Naive B cell (primary cell): ENCODE measurements at regions not wholly inside any gene's neighbourhood (a gene's known extent, or its start where the extent isn't known, plus 50 kb on each side); places are given as distances from the start of the nearest gene placed in this dataset.

Source experiments
- ATAC-seq, 2 donors: fragments of 150-1000 bp; cut with Tn5 transposase; 2 replicates each; pipeline ENCODE4 v1.10.0; 2021; ENCODE audit warnings: low read depth in 2 of 2, mild to moderate bottlenecking in 2 of 2, moderate library complexity in 2 of 2
- DNase-seq: peaks from one replicate; pipeline ENCODE4 v3.0.0; 2022
- H3K27ac Mint-ChIP-seq, 6 donors: one replicate each; pipeline ENCODE4 v1.8.0; 2020 to 2022; ENCODE audit warnings: mild to moderate bottlenecking in 6 of 6, mixed read lengths in 6 of 6, moderate library complexity in 5 of 6, inconsistent platforms in 2 of 6
- H3K27me3 Mint-ChIP-seq, 3 donors: one replicate each; pipeline ENCODE4 v1.8.0; 2021 to 2022; ENCODE audit warnings: mixed read lengths in 3 of 3, mild to moderate bottlenecking in 1 of 3
- H3K36me3 Mint-ChIP-seq, 2 donors: one replicate each; pipeline ENCODE4 v1.8.0; 2020 to 2022; ENCODE audit warnings: mixed read lengths in 2 of 2, inconsistent platforms in 1 of 2, mild to moderate bottlenecking in 1 of 2
- H3K4me1 Mint-ChIP-seq, 3 donors: one replicate each; pipeline ENCODE4 v1.8.0; 2020 to 2022; ENCODE audit warnings: mixed read lengths in 3 of 3, inconsistent platforms in 1 of 3, mild to moderate bottlenecking in 1 of 3, moderate library complexity in 1 of 3
- H3K4me3 Mint-ChIP-seq, 8 donors: one replicate each; pipeline ENCODE4 v1.8.0; 2020 to 2022; ENCODE audit warnings: mild to moderate bottlenecking in 8 of 8, mixed read lengths in 8 of 8, moderate library complexity in 8 of 8, inconsistent platforms in 2 of 8
- H3K9me3 Mint-ChIP-seq, 7 donors: one replicate each; pipeline ENCODE4 v1.8.0; 2020 to 2022; ENCODE audit warnings: mixed read lengths in 7 of 7, mild to moderate bottlenecking in 5 of 7, inconsistent platforms in 2 of 7, moderate library complexity in 1 of 7

DNA sequence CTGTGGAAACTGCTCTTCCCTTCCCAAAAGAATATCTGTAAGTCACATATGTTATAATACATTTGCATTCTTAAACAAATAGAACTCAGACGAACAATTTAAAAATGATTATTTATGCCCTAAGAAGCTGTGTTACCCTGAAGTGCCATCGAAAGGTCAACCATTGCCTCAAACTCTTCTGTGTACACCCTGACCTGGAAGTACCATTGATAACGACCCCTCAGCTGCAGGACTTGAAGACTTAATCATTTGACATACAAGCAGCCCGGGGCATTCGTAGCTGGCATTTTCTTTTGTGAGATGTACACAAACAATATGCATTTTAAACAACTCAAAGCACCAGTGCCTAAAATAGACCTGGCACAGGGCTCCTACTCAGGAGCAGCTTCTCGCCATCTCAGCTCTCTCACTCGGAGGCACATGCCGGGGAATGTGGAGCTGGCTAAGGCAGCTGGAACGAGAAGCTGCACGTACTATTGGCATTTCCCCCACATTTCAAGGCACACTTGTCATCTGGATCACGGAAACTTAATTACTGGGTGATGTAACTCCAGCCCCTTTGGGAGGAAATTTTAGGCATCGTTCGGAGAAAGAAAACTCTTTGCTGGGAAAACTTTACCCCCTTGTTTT is 170.0 kb upstream of the GALNT5 start:
- Mint-ChIP-seq H3K9me3 (no peaks in the 10 kb centered on the region), H3K4me1 (no peaks in the 10 kb centered on the region), H3K4me3 (no peak overlapping the region), H3K27me3 (no peaks in the 10 kb centered on the region), H3K27ac (no peak overlapping the region), H3K36me3 (no peaks in the 10 kb centered on the region)
- ATAC-seq, result no peak
- DNase-seq, result no peak

DNA sequence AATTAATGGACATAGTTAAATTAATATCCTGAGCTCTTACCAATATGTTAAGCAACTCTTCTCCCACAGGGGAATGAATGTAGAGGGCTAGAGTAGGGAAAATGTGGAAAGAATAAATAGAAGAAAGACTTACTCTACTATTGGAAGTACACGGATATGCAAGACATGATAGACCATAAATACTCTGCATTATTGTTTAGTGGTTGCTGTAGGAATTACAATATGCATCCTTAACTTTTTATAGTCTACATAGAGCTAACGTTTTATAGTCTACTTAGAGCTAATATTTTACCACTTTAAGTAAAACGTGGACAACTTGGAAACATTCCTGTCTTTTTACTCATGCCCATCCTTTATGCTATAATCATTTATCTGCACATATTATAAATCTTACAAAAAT is 163.8 kb upstream of the GALNT5 start:
- ATAC-seq (no peak), DNase-seq (no peak)
- Mint-ChIP-seq H3K27ac (no peak overlapping the region), H3K9me3 (peaks cover 0 to 6% (median 2%) of the 10 kb centered on the region in 7 donors), H3K36me3 (no peaks in the 10 kb centered on the region), H3K4me3 (no peak overlapping the region), H3K4me1 (no peaks in the 10 kb centered on the region), H3K27me3 (no peaks in the 10 kb centered on the region)

DNA sequence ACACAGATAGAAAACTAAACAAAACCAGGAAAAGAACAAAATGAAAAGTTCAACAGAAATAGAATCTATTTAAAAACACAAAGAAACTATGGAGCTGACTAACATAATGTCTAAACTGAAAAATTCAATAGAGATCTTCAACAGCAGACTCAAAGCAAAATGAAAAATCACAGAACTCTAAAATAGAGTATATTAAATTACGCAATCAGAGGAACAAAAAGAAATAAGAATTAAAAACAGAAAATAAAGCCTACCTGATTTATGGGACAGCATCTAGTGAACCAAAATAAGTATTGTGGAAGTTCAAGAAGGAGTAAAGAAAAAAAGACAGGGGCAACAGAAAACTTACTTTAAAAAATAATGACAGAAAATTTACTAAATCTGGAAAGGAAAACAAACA is 152.1 kb upstream of the GALNT5 start:
- no peak for ATAC-seq
- Mint-ChIP-seq H3K4me3 (no peak overlapping the region), H3K27ac (no peak overlapping the region), H3K4me1 (no peaks in the 10 kb centered on the region), H3K9me3 (peaks cover 3 to 44% (median 13%) of the 10 kb centered on the region in 7 donors), H3K27me3 (peaks cover 0 to 6% (median 0%) of the 10 kb centered on the region in 3 donors), H3K36me3 (no peaks in the 10 kb centered on the region)
- no peak for DNase-seq

DNA sequence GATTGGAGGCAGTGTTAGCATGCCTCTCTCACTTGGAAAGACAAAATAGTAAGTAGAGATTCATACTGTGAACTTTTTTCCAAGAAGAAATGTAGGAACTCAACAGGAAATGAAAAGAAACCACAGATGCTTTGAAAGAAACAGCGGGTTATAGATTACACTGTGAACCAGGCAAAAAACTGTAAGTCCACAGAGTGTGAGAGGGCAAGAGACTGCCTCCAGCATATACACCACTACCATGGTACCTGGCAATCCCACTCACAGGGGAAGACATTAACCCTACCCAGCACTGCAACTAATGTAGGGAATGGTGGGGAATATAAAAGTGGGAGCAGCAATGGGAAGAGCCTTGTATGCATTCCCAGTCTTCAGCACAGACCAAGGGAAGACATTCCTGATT is 150.6 kb upstream of the GALNT5 start:
- H3K9me3 Mint-ChIP-seq, result peaks cover 1 to 55% (median 16%) of the 10 kb centered on the region in 7 donors
- H3K4me1 Mint-ChIP-seq, result no peaks in the 10 kb centered on the region
- H3K36me3 Mint-ChIP-seq, result no peaks in the 10 kb centered on the region
- H3K27ac Mint-ChIP-seq, result no peak overlapping the region
- no peak for DNase-seq
- H3K27me3 Mint-ChIP-seq, result peaks cover 0 to 2% (median 0%) of the 10 kb centered on the region in 3 donors
- no peak for ATAC-seq
- H3K4me3 Mint-ChIP-seq, result no peak overlapping the region

DNA sequence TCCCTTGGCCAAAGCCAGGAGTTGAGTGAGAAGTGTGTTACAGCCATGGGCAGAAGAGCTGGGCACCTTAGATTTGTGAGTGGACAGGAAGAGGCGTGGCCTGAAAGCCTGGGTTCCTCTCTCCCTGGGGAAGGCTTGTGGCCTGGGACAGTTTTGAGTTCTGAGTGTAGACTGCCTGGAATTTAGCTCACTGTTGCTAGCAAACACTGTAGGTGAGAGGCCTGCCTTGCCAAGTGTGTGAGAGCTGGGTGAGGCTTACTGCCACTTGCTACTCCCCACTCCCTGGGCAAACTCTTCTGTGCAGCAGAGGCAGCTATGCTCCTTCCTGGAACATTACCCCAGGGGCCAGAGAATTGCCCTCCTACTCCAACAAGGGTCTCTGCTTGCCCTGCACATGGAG is 150.0 kb upstream of the GALNT5 start:
- DNase-seq (no peak), ATAC-seq (no peak)
- Mint-ChIP-seq H3K27me3 (no peaks in the 10 kb centered on the region), H3K4me3 (no peak overlapping the region), H3K27ac (no peak overlapping the region), H3K9me3 (peaks cover 0 to 57% (median 17%) of the 10 kb centered on the region in 7 donors), H3K36me3 (no peaks in the 10 kb centered on the region), H3K4me1 (no peaks in the 10 kb centered on the region)

DNA sequence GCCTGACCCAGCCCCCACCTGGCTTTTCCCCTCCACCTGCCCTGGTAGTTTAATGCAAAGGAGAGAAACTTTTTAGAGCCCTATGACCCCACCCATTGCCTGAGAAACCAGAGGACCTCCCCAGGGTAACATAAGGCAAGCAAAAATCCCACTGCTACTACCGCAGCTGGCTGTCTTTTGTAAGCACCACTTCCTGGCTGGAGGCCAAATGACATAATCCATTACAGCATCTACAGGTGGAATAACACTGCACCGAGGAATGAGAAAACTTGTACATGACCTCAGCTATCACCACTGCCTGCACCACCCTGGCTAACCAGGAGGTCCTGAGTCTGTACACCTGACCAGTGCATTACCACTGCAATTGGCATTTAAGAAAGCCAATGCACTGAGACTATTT is 149.6 kb upstream of the GALNT5 start:
- H3K9me3 Mint-ChIP-seq, result peaks cover 0 to 61% (median 19%) of the 10 kb centered on the region in 7 donors
- no peak for ATAC-seq

DNA sequence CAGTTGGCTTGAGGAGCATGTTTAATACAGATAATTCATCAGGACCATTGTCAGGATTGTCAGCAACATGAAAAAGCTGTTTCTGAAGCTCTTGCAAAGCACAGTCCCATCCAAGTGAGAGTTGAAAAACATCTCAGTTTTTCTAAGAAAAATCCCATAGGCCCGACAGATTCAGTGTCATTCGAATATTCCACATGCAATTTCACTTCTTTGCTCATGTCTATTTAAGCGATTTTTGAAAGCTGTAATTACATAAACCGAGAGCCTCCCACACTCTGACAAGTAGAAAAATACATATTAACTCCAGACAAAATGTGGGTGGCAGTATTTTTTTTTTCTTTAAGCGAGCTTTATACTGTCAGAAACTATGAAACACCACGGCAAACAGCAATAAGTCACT is 134.7 kb upstream of the GALNT5 start:
- H3K27me3 Mint-ChIP-seq, result peaks cover 0 to 4% (median 0%) of the 10 kb centered on the region in 3 donors

More for the DNA sequence above, 149.6 kb upstream of the GALNT5 start:
- H3K36me3 Mint-ChIP-seq, result no peaks in the 10 kb centered on the region
- DNase-seq, result no peak
- no peaks in the 10 kb centered on the region for H3K4me1 Mint-ChIP-seq
- no peak overlapping the region for H3K4me3 Mint-ChIP-seq
- no peak overlapping the region for H3K27ac Mint-ChIP-seq
- H3K27me3 Mint-ChIP-seq, result no peaks in the 10 kb centered on the region

DNA sequence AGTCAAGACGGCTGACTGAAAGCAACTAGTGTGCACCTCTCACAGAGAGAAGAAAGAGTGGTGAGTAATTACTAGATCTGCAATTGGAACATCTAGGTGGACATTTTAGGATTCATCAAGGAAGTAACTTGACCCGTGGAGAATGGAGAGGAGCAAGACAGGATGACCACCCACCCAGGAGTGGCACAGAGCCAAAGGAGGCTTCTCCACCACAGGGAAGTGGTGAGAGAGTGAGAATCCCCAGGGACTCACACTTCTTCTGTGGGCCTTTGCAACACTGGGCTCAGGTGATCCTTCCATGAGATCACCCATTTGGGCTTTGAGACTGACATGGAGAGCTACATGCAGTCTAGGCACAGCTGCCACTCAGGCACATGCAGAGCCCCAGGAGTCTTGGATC is 132.8 kb upstream of the GALNT5 start:
- ATAC-seq, result no peak
- H3K4me1 Mint-ChIP-seq, result no peaks in the 10 kb centered on the region
- peaks cover 0 to 4% (median 0%) of the 10 kb centered on the region in 3 donors for H3K27me3 Mint-ChIP-seq
- H3K27ac Mint-ChIP-seq, result no peak overlapping the region
- peaks cover 0 to 2% (median 0%) of the 10 kb centered on the region in 7 donors for H3K9me3 Mint-ChIP-seq
- H3K36me3 Mint-ChIP-seq, result no peaks in the 10 kb centered on the region
- DNase-seq, result no peak
- no peak overlapping the region for H3K4me3 Mint-ChIP-seq

More for the DNA sequence above, 134.7 kb upstream of the GALNT5 start:
- no peaks in the 10 kb centered on the region for H3K36me3 Mint-ChIP-seq
- ATAC-seq, result no peak
- DNase-seq, result no peak
- no peak overlapping the region for H3K27ac Mint-ChIP-seq
- H3K9me3 Mint-ChIP-seq, result peaks cover 0 to 5% (median 2%) of the 10 kb centered on the region in 7 donors
- no peaks in the 10 kb centered on the region for H3K4me1 Mint-ChIP-seq
- no peak overlapping the region for H3K4me3 Mint-ChIP-seq

DNA sequence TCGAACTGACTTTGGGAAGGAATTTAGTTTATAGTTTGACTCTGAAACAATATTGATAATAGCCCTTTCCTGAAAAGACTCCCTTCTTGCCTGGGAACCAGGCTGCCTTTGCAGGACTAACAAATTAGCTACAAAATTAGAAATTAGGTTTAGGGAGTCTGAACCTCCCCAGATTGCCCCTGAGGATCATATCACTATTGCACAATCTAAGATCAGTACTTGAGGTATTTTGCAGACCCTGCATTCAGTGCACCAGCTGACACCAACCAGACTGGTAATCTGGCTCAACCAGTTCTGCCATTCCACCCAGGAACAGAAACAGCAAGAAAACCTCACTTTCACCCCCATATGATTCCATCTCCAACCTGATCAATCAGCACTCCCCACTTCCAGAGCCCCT is 131.8 kb upstream of the GALNT5 start:
- peak overlapping the region in 1 of 6 donors; percentile 9 for H3K27ac Mint-ChIP-seq
- H3K9me3 Mint-ChIP-seq, result peaks cover 0 to 2% (median 0%) of the 10 kb centered on the region in 7 donors
- no peaks in the 10 kb centered on the region for H3K36me3 Mint-ChIP-seq
- H3K4me3 Mint-ChIP-seq, result no peak overlapping the region
- H3K27me3 Mint-ChIP-seq, result peaks cover 0 to 4% (median 0%) of the 10 kb centered on the region in 3 donors
- H3K4me1 Mint-ChIP-seq, result no peaks in the 10 kb centered on the region
- no peak for ATAC-seq
- no peak for DNase-seq

DNA sequence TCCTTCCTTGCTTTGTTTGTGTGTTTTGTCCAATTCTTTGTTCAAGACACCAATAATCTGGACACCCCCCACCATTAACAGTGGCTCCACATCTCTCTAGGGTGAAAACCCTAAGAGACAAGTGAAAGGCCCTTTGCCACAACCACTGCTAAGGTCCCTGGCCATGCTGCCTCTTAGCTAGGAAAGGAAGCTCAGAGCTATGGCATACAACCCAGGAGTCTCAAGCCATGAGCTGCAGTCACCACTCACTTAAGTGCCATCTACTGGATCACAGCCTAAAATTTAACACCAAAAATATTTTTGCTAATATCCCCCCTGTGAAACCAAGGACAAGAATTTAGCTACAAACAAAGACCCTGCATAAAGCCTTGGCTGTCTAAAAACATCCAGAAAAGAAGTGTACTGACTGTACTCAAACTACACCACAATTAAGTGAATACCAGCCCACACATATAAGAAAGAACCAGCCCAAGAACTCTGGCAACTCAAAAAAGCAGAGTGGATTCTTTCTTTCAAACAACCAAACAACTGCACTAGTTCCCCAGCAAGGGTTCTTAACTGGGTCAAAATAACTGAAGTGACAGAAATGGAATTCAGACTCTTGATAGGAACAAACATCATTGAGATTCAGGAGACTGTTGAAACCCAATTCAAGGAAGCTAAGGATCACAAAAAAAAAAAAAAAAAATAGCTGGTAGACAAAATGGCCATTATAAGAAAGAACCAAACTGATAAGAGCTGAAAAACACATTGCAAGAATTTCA is 130.1 kb upstream of the GALNT5 start:
- Mint-ChIP-seq H3K36me3 (no peaks in the 10 kb centered on the region), H3K4me1 (no peaks in the 10 kb centered on the region), H3K27me3 (peaks cover 0 to 4% (median 0%) of the 10 kb centered on the region in 3 donors), H3K4me3 (no peak overlapping the region), H3K9me3 (peaks cover 0 to 6% (median 0%) of the 10 kb centered on the region in 7 donors), H3K27ac (no peak overlapping the region)
- ATAC-seq (no peak), DNase-seq (no peak)

DNA sequence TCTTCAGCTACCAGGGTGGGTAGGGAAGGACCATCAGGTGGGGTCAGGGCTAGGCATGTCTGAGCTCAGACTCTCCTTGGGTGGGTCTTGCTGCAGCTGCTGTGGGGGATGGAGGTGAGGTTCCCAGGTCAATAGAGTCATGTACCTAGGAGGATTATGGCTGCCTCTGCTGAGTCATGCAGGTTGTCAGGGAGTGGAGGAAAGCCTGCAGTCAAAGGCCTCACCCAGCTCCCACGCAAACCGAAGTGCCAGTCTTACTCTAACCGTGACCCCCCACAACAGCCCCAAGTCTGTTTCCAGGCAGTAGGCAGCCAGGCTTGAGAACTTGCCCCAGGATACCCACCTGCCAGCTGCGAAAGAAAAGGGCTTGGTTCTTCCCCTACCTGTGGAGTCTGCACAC is 113.6 kb upstream of the GALNT5 start:
- H3K36me3 Mint-ChIP-seq, result no peaks in the 10 kb centered on the region
- H3K9me3 Mint-ChIP-seq, result peaks cover 0 to 4% (median 0%) of the 10 kb centered on the region in 7 donors

DNA sequence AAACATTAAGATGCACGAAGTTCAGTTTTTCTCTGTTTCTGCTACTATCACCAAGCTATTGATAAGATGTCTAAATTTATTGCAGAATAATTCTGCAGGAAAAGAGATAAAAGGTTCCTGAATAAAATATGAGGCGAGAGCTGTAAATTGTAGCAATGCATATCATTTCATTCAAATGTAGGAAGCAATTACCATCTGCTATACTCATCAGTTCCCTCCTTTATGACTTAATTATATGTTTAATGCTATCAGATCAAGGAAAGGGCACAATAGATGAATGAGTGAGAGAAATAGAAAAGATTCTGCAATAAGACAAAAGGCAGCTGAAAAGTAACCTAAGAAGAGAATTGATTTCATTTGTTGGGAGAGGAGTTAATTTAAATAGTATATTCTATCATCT is 108.2 kb upstream of the GALNT5 start:
- ATAC-seq (no peak), DNase-seq (no peak)
- Mint-ChIP-seq H3K27me3 (peaks cover 4 to 10% (median 6%) of the 10 kb centered on the region in 3 donors), H3K36me3 (no peaks in the 10 kb centered on the region), H3K4me1 (no peaks in the 10 kb centered on the region), H3K4me3 (no peak overlapping the region), H3K9me3 (peaks cover 0 to 1% (median 0%) of the 10 kb centered on the region in 7 donors), H3K27ac (no peak overlapping the region)

More for the DNA sequence above, 113.6 kb upstream of the GALNT5 start:
- no peaks in the 10 kb centered on the region for H3K4me1 Mint-ChIP-seq
- ATAC-seq (no peak), DNase-seq (no peak)
- H3K27ac Mint-ChIP-seq, result no peak overlapping the region
- H3K4me3 Mint-ChIP-seq, result no peak overlapping the region
- H3K27me3 Mint-ChIP-seq, result peaks cover 4 to 11% (median 6%) of the 10 kb centered on the region in 3 donors

DNA sequence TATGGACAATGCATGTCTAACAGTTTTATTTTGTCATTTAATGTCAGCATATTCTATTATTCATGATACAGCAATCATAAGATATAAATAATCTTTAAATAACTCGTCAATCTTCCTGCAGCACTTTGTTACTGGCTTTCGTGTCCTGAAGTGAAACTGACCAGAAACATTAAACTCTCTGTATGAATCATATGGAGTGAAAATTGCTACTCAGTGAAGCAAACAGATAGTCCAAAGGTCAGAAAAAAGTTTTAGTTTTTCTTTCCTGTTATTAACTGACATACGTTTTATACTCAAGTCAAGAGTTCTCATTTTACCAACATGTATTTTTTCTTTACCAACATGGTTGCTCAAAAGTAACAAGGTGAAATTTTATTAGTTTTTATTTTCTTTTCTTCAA is 106.8 kb upstream of the GALNT5 start:
- Mint-ChIP-seq H3K36me3 (no peaks in the 10 kb centered on the region), H3K4me1 (no peaks in the 10 kb centered on the region), H3K4me3 (no peak overlapping the region), H3K27ac (no peak overlapping the region), H3K27me3 (peaks cover 0 to 5% (median 0%) of the 10 kb centered on the region in 3 donors), H3K9me3 (peaks cover 0 to 1% (median 0%) of the 10 kb centered on the region in 7 donors)
- DNase-seq (no peak), ATAC-seq (no peak)

DNA sequence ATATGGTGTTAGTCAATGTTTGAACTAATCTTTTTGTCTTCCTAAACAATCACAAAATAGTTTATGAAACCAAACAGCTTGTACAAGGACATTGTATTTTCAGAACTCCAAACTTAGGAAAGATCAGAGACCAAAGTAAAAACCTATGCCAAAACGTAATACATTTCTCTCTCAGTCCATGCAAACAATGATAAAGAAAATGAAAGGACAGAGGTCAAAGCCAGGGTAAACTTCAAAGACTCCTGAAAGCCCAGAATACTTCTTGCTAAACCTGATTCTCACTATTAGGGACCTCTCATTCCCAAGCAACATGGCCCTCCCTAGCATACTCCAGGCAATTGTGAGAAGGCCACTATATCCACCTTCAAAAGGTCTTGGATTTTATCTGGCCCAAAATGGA is 105.1 kb upstream of the GALNT5 start:
- Mint-ChIP-seq H3K4me1 (no peaks in the 10 kb centered on the region), H3K36me3 (no peaks in the 10 kb centered on the region), H3K9me3 (peaks cover 0 to 1% (median 0%) of the 10 kb centered on the region in 7 donors), H3K27me3 (peaks cover 0 to 5% (median 0%) of the 10 kb centered on the region in 3 donors), H3K27ac (no peak overlapping the region), H3K4me3 (no peak overlapping the region)
- DNase-seq, result no peak
- no peak for ATAC-seq
